Heart right ventricle (tissue), 16 donors: ENCODE measurements at regions not wholly inside any gene's neighbourhood (a gene's known extent, or its start where the extent isn't known, plus 50 kb on each side); places are given as distances from the start of the nearest gene placed in this dataset.

ENCODE experiments used
- ATAC-seq, 8 donors: fragments of 200-7000 bp; cut with Tn5 transposase; one replicate each; pipeline ENCODE4 v1.9.1; 2020; ENCODE audit warnings: mild to moderate bottlenecking in 8 of 8, moderate library complexity in 8 of 8, moderate number of reproducible peaks in 1 of 8
- DNase-seq, 2 donors: peaks; one replicate each; pipeline ENCODE4 v3.0.0-alpha.2; 2020
- H3K27ac ChIP-seq, 10 donors: fragments of 200-600 bp; sonication (generic) in 2 of 10; one replicate each; pipeline versions ENCODE4 v1.5.0 to v1.8.0; 2020 to 2022; ENCODE audit warnings: mild to moderate bottlenecking in 3 of 10
- H3K27me3 ChIP-seq, 7 donors: fragments of 200-600 bp; one replicate each; pipeline ENCODE4 v1.8.0; 2021 to 2022; ENCODE audit warnings: mild to moderate bottlenecking in 2 of 7
- H3K36me3 ChIP-seq, 9 donors: fragments of 200-600 bp; sonication (generic) in 1 of 9; one replicate each; pipeline versions ENCODE4 v1.5.0 to v1.8.0; 2020 to 2022; ENCODE audit warnings: mild to moderate bottlenecking in 2 of 9
- H3K4me1 ChIP-seq, 9 donors: fragments of 200-600 bp; sonication (generic) in 1 of 9; one replicate each; pipeline versions ENCODE4 v1.5.0 to v1.8.0; 2020 to 2022; ENCODE audit warnings: mild to moderate bottlenecking in 4 of 9
- H3K4me3 ChIP-seq, 10 donors: fragments of 200-600 bp; sonication (generic) in 2 of 10; one replicate each; pipeline versions ENCODE4 v1.5.0 to v1.8.0; 2020 to 2022; ENCODE audit warnings: mild to moderate bottlenecking in 7 of 10, moderate library complexity in 2 of 10
- H3K9me3 ChIP-seq, 11 donors: fragments of 200-600 bp in 10 of 11; sonication (generic) in 2 of 11; one replicate each; pipeline versions ENCODE4 v1.5.0 to v1.8.0; 2013 to 2022; ENCODE audit warnings: mild to moderate bottlenecking in 2 of 11, control low read depth in 1 of 11, moderate library complexity in 1 of 11
- WGBS, 2 donors: extraction: QIAGEN DNeasy Blood & Tissue Kit; methylation state at CpG; one replicate each; pipeline ENCODE4 v1.1.7; 2013; ENCODE audit warnings: inconsistent platforms in 1 of 2; 5-methylcytosine and 5-hydroxymethylcytosine counted together
- intact Hi-C, 10 donors: fragments of 100-400 bp; cut with DNase I; formaldehyde crosslinking; loops; one replicate each; pipeline versions ENCODE4 v1.11.1 to v1.14.2; 2022
- TF ChIP-seq, protein P1 (sequence below), 9 donors: fragments of 200-600 bp; sonication (generic) in 2 of 9; IDR thresholded peaks; one replicate each; pipeline versions ENCODE4 v1.5.0 to v1.8.0; 2021 to 2022; ENCODE audit warnings: antibody characterized with exemption in 9 of 9, mild to moderate bottlenecking in 5 of 9, moderate library complexity in 1 of 9
- donor health status: Arrhythmogenic right ventricular cardiomyopathy.
- donor health status: ischemic (EF 13 %, LVEDD 7.1; RV severe dilation, severe dysfunction).
- donor health status: healthy with polysubstance abuse.
- donor health status: DM: no; HTN: yes; CAD: no.
- donor health status: DM: no; HTN: no; CAD: no.
- donor health status: ischemic (EF 25% LVEDD 6.9; RV normal size, moderate dysfunction).
- donor health status: ischemic (EF 25% LVEDD 5.7; RV mildly dilated, moderate dysfunction).
- donor health status: healthy.
- donor health status: DM: yes; HTN: yes; CAD: no.
- donor health status: Ischemic cardiomyopathy.
- donor health status: ischemic (EF 35%, LVEDD 5.7; RV mildly dilated, moderate dysfunction).
- donor health status: nonischemic (EF 11% LVEDD 7.7; RV severe dilation, severe dysfunction).
- donor health status: DM: yes; HTN: yes; CAD: no.
- donor health status: PGD.
- donor health status: ischemic (EF 29% LVEDD 5.4; RV normal size, mild dysfunction).
- donor health status: nonischemic (EF 23%, LVEDD 6.1; RV moderate dilation, normal function).

DNA sequence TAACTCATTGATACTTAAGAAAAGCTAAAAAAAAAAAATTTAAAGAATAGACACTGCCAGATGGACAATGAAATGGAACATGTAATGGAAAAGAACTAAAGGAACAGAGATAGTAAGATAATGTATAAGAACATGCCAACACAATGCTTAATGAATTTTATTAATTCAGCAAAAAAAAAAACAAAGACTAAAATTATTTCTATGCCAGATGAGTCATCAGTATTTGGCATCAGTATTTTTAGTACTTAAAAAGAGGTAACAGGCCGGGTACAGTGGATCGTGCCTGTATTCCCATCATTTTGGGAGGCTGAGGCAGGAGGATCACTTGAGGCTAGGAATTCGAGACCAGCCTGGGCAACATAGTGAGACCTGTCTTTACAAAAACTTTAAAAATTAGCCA is 168.5 kb downstream of the CYB561 start:
- DNase-seq (no peak), ATAC-seq (no peak)
- Histone ChIP-seq H3K9me3 (peaks cover 0 to 8% (median 0%) of the 10 kb centered on the region in 11 donors), H3K4me3 (no peak overlapping the region), H3K27me3 (no peaks in the 10 kb centered on the region), H3K4me1 (peaks cover 0 to 41% (median 10%) of the 10 kb centered on the region in 9 donors), H3K27ac (no peak overlapping the region), H3K36me3 (no peaks in the 10 kb centered on the region)
- WGBS, 2 donors, result 94 to 97% methylated on average over 3 of the region's 3 CpGs
- intact Hi-C loops, result no loop called here
- TF ChIP-seq, protein P1, sequence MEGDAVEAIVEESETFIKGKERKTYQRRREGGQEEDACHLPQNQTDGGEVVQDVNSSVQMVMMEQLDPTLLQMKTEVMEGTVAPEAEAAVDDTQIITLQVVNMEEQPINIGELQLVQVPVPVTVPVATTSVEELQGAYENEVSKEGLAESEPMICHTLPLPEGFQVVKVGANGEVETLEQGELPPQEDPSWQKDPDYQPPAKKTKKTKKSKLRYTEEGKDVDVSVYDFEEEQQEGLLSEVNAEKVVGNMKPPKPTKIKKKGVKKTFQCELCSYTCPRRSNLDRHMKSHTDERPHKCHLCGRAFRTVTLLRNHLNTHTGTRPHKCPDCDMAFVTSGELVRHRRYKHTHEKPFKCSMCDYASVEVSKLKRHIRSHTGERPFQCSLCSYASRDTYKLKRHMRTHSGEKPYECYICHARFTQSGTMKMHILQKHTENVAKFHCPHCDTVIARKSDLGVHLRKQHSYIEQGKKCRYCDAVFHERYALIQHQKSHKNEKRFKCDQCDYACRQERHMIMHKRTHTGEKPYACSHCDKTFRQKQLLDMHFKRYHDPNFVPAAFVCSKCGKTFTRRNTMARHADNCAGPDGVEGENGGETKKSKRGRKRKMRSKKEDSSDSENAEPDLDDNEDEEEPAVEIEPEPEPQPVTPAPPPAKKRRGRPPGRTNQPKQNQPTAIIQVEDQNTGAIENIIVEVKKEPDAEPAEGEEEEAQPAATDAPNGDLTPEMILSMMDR (IDR thresholded peaks at IDR 0.05), result no peak

DNA sequence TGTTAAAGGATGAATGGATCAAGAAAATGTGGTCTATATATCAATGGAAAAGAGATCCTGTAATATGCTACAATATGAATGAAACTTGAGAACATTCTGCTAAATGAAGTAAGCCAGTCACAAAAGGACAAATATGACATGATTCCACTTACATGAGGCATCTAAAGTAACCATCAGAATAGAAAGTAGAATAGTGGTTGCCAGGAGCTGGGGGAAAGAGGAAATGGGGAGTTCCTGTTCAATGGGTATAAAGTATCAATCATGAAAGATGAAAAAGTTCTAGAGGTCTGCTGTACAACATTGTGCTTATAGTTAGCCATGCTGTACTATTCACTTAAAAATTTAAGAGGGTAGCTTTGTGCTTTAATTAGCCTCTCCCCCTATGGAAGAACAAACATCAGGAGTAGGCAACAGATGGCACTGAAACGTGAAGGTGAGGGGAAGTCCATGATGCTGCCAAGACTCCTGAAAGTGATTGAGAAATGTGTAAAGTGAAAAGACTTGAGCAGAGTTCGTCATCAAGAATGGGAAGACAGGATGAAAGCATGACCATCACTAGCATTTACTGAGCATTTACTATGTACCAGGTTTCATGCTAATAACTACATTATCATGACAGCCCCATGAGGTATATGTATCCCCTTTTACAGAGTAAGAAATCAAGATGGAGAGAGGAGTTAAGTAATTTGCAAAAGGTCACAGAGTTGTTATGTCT is 167.2 kb downstream of the CYB561 start:
- H3K9me3 ChIP-seq, result peaks cover 0 to 17% (median 5%) of the 10 kb centered on the region in 11 donors
- peaks cover 0 to 37% (median 10%) of the 10 kb centered on the region in 9 donors for H3K4me1 ChIP-seq
- peak overlapping the region in 1 of 10 donors; percentile 11 for H3K27ac ChIP-seq
- TF ChIP-seq, protein P1 (IDR thresholded peaks at IDR 0.05), result no peak
- WGBS, 2 donors, result 82 to 88% methylated on average over 2 of the region's 2 CpGs
- no peak overlapping the region for H3K4me3 ChIP-seq
- ATAC-seq, result no peak
- DNase-seq, result no peak
- no peaks in the 10 kb centered on the region for H3K36me3 ChIP-seq
- H3K27me3 ChIP-seq, result no peaks in the 10 kb centered on the region
- intact Hi-C loops, result no loop called here

DNA sequence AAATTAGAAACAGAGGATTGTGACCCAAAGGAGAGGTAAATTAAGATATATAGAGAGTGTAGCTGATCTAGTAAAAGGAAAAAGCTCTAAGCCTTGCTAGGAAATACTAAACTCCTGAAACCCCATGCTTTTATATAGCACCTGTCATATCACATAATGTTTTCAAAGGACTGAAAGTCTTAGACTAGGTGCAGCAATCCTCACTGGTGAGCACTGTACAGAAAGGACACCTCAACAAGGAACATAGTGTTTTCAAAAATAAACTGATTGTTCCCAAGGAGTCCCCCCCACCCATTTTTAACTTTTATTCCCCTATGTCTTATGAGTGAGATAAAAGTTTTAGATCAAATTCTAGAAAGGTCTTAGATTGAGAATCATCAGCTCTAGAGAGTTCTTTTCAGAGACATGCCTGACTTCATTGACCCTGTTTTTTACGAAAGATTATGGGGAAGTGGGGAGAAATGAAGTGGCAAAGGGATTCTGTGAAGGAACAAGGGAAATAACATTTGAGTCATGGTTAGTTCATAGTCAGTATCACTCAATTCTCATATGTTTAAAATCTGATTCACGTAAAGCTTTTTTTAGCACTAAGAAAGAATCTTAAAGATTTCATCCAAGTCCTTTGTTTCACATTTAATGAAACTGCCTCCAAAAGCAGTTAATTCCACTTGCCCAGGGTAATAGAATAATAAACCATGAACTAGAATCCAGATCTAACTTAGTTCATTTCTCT is 166.4 kb downstream of the CYB561 start:
- H3K4me3 ChIP-seq, result no peak overlapping the region
- no peak for DNase-seq
- peaks cover 0 to 36% (median 6%) of the 10 kb centered on the region in 9 donors for H3K4me1 ChIP-seq
- TF ChIP-seq, protein P1 (IDR thresholded peaks at IDR 0.05), result no peak
- ATAC-seq, result no peak
- peaks cover 0 to 25% (median 9%) of the 10 kb centered on the region in 11 donors for H3K9me3 ChIP-seq
- H3K36me3 ChIP-seq, result no peaks in the 10 kb centered on the region
- H3K27me3 ChIP-seq, result no peaks in the 10 kb centered on the region
- intact Hi-C loops, result no loop called here
- 80 to 88% methylated on average over 2 of the region's 2 CpGs for WGBS, 2 donors
- H3K27ac ChIP-seq, result peak overlapping the region in 1 of 10 donors; percentile 28

DNA sequence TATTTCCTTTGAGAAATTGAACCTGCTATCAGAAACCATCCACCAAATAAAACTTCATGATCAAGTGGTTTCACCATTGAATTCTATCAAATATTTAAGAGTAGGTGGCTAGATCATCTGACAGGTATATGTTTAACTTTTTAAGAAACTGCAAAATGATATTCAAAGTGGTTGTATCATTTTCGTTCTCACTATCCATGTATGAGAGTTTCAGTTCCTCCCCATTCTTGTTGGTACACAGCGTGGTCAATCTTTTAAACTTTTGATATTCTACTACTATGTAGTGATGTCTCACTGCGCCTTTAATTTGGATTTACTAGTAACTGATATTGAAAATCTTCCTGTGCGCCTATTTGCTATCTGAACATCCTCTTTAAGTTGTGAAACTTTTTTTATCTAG is 163.7 kb downstream of the CYB561 start:
- TF ChIP-seq, protein P1 (IDR thresholded peaks at IDR 0.05), result no peak
- peaks cover 0 to 49% (median 18%) of the 10 kb centered on the region in 11 donors for H3K9me3 ChIP-seq
- 95 to 97% methylated on average over 4 of the region's 4 CpGs for WGBS, 2 donors
- no peak overlapping the region for H3K4me3 ChIP-seq
- peaks cover 0 to 13% (median 0%) of the 10 kb centered on the region in 9 donors for H3K4me1 ChIP-seq
- no peak overlapping the region for H3K27ac ChIP-seq
- H3K27me3 ChIP-seq, result no peaks in the 10 kb centered on the region
- H3K36me3 ChIP-seq, result no peaks in the 10 kb centered on the region
- intact Hi-C loops, result no loop called here
- ATAC-seq (no peak), DNase-seq (no peak)
